ENCODE measurements at regions not wholly inside any gene's neighbourhood (a gene's known extent, or its start where the extent isn't known, plus 50 kb on each side); places are given as distances from the start of the nearest gene placed in this dataset.

DNA sequence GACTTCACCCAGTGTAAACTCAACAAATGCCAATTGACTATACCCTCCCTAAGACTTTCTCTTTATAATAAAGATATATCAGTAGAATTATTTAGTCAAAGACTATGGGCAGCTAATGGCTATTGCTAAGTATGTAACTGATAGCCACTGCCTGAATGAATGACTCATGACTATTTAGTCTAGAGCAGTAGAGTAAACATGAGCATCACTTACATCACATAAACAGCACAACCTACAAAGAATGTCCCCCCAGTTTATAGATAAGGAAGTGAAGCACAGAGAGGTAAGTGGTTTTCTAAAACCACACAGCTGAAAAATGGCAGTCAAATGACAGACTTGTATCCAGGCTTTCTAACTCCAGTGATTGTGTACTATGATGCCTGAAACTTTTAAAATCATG, 507.0 kb downstream of the PPARGC1A start:
- H2BK5ac ChIP-seq (ENCODE audit: low read depth, low read length, poor library complexity, severe bottlenecking): no peak overlapping the region
- DNase-seq: peak; percentile 43
- H3K23ac ChIP-seq (ENCODE audit: low read depth, low read length): no peak overlapping the region
- no peak overlapping the region for H2AK9ac ChIP-seq (replicated peaks; ENCODE audit: low read depth, low read length, poor library complexity)
- no peak overlapping the region for H3K4me3 ChIP-seq (ENCODE audit: insufficient read depth, low read depth, low read length)
- no peaks in the 10 kb centered on the region for H3K36me3 ChIP-seq (ENCODE audit: control insufficient read depth, insufficient read depth, low read length)
- no peak overlapping the region for H3K18ac ChIP-seq (ENCODE audit: low read depth, low read length)
- H2BK20ac ChIP-seq (ENCODE audit: low read depth, low read length): no peak overlapping the region
- H3K27me3 ChIP-seq (ENCODE audit: control insufficient read depth, insufficient read depth, low read length): no peaks in the 10 kb centered on the region
- no peak overlapping the region for H4K8ac ChIP-seq (ENCODE audit: low read depth in 2 of 2, low read length in 2 of 2)
- intact Hi-C loops (cut with micrococcal nuclease): no loop called here
- H4K5ac ChIP-seq (ENCODE audit: low read depth, low read length): no peak overlapping the region
- H3K14ac ChIP-seq (replicated peaks; ENCODE audit: low read depth, low read length): no peak overlapping the region
- H3K9ac ChIP-seq (ENCODE audit: low read depth, low read length): no peak overlapping the region
- CTCF ChIA-PET: no interaction called here
- no peak overlapping the region for H3K27ac ChIP-seq (ENCODE audit: insufficient read depth, low read length)
- TF ChIP-seq NFE2L2 (IDR thresholded peaks at IDR 0.05; ENCODE audit: low read depth, low read length): no peak; the same call in 1 of the 2 replicates
- TF ChIP-seq CEBPB (IDR thresholded peaks at IDR 0.05; ENCODE audit: low read depth, low read length): no peak
- peak; percentile 69 for TF ChIP-seq FOS (IDR thresholded peaks at IDR 0.05; ENCODE audit: low read depth, low read length)
- no peaks in the 10 kb centered on the region for H3K9me1 ChIP-seq (ENCODE audit: insufficient read depth, low read length)
- H2BK15ac ChIP-seq (ENCODE audit: low read depth, low read length): no peak overlapping the region
- in situ Hi-C loops (cut with MboI; ENCODE audit: low sequenced_read_pairs): no loop called here
- H2AFZ ChIP-seq (replicated peaks; ENCODE audit: low read length, poor library complexity): no peak overlapping the region
- no peak overlapping the region for H3K4ac ChIP-seq (ENCODE audit: low read depth, low read length)
- no peak overlapping the region for H4K91ac ChIP-seq (ENCODE audit: insufficient read depth, low read depth, low read length)
- POLR2A ChIA-PET (ENCODE audit: unreplicated experiment): no interaction called here
- H3K4me2 ChIP-seq (ENCODE audit: low read depth, low read length): no peak overlapping the region
- no peaks in the 10 kb centered on the region for H3K9me3 ChIP-seq (ENCODE audit: control insufficient read depth, insufficient read depth, low read length)
- no peaks in the 10 kb centered on the region for H3K4me1 ChIP-seq (ENCODE audit: control insufficient read depth, insufficient read depth, low read length)
- no peak overlapping the region for H3K56ac ChIP-seq (ENCODE audit: extremely low read depth, insufficient read depth, low read length)
- no peak overlapping the region for H2AK5ac ChIP-seq (ENCODE audit: low read depth, low read length)
- H3K79me1 ChIP-seq (ENCODE audit: low read depth in 1 of 2, low read length in 2 of 2): no peaks in the 10 kb centered on the region
- ATAC-seq (ENCODE audit: low read depth): peak; percentile 74
- dilution Hi-C loops (cut with HindIII; ENCODE audit: low sequenced_read_pairs, unreplicated experiment): no loop called here
- no peaks in the 10 kb centered on the region for H4K20me1 ChIP-seq (ENCODE audit: insufficient read depth, low read length)
- no TSS peak for BruUV-seq (replicated peaks)
- H2BK120ac ChIP-seq (ENCODE audit: low read depth, low read length): no peak overlapping the region
